ENCODE measurements at regions not wholly inside any gene's neighbourhood (a gene's known extent, or its start where the extent isn't known, plus 50 kb on each side); places are given as distances from the start of the nearest gene placed in this dataset.

GRCh38 chr12:132401982-132402381, 72.6 kb upstream of the GALNT9 start:
- H3K9ac ChIP-seq (ENCODE audit: low read depth, low read length, poor library complexity, severe bottlenecking), result no peak overlapping the region
- no peaks in the 10 kb centered on the region for H3K79me2 ChIP-seq (ENCODE audit: insufficient read depth, low read length)
- no peaks in the 10 kb centered on the region for H3K9me2 ChIP-seq (replicated peaks; ENCODE audit: low read depth, low read length)
- no peak for TF ChIP-seq CTCF (conservative IDR thresholded peaks at IDR 0.05; ENCODE audit: low read length)
- no peak for TF ChIP-seq EZH2phosphoT487 (IDR thresholded peaks at IDR 0.05; ENCODE audit: borderline replicate concordance)
- no peaks in the 10 kb centered on the region for H3F3A ChIP-seq (ENCODE audit: low read depth)
- no peaks in the 10 kb centered on the region for H3K36me3 ChIP-seq (ENCODE audit: insufficient read depth, low read length)
- no peaks in the 10 kb centered on the region for H3K9me3 ChIP-seq (ENCODE audit: insufficient read depth, low read depth, low read length)
- no peaks in the 10 kb centered on the region for H3K4me1 ChIP-seq (ENCODE audit: insufficient read depth, low read length, poor library complexity, severe bottlenecking)
- no peaks in the 10 kb centered on the region for H4K20me1 ChIP-seq (ENCODE audit: insufficient read depth, low read length, poor library complexity, severe bottlenecking)
- H2AFZ ChIP-seq (ENCODE audit: low read length), result no peak overlapping the region
- no peaks in the 10 kb centered on the region for H3K27me3 ChIP-seq (ENCODE audit: insufficient read depth, low read length, poor library complexity, severe bottlenecking)
- H3K4me3 ChIP-seq (ENCODE audit: low read length, poor library complexity, severe bottlenecking), result no peak overlapping the region
- H3K4me2 ChIP-seq (ENCODE audit: low read depth, low read length, poor library complexity, severe bottlenecking), result no peak overlapping the region

- no peaks in the 10 kb centered on the region for H3K9me3 ChIP-seq (ENCODE audit: insufficient read depth, low read depth, low read length)
- H3K79me2 ChIP-seq (ENCODE audit: insufficient read depth, low read length), result no peaks in the 10 kb centered on the region
- no peak for TF ChIP-seq CTCF (conservative IDR thresholded peaks at IDR 0.05; ENCODE audit: low read length)
- TF ChIP-seq EZH2phosphoT487 (IDR thresholded peaks at IDR 0.05; ENCODE audit: borderline replicate concordance), result no peak
- H3F3A ChIP-seq (ENCODE audit: low read depth), result no peaks in the 10 kb centered on the region
- H3K4me2 ChIP-seq (ENCODE audit: low read depth, low read length, poor library complexity, severe bottlenecking), result no peak overlapping the region
- no peaks in the 10 kb centered on the region for H3K4me1 ChIP-seq (ENCODE audit: insufficient read depth, low read length, poor library complexity, severe bottlenecking)
- H4K20me1 ChIP-seq (ENCODE audit: insufficient read depth, low read length, poor library complexity, severe bottlenecking), result no peaks in the 10 kb centered on the region
- H3K36me3 ChIP-seq (ENCODE audit: insufficient read depth, low read length), result no peaks in the 10 kb centered on the region
- H3K4me3 ChIP-seq (ENCODE audit: low read length, poor library complexity, severe bottlenecking), result no peak overlapping the region
- no peak overlapping the region for H3K9ac ChIP-seq (ENCODE audit: low read depth, low read length, poor library complexity, severe bottlenecking)
- H3K9me2 ChIP-seq (replicated peaks; ENCODE audit: low read depth, low read length), result no peaks in the 10 kb centered on the region
- no peak overlapping the region for H2AFZ ChIP-seq (ENCODE audit: low read length)
- H3K27me3 ChIP-seq (ENCODE audit: insufficient read depth, low read length, poor library complexity, severe bottlenecking), result no peaks in the 10 kb centered on the region
Observed at GRCh38 chr12:132400011-132400641, 70.7 kb upstream of the GALNT9 start.

- Histone ChIP-seq H3F3A (ENCODE audit: low read depth) (no peaks in the 10 kb centered on the region), H3K4me2 (ENCODE audit: low read depth, low read length, poor library complexity, severe bottlenecking) (no peak overlapping the region), H3K9ac (ENCODE audit: low read depth, low read length, poor library complexity, severe bottlenecking) (no peak overlapping the region), H3K4me3 (ENCODE audit: low read length, poor library complexity, severe bottlenecking) (no peak overlapping the region), H3K9me3 (ENCODE audit: insufficient read depth, low read depth, low read length) (no peaks in the 10 kb centered on the region), H2AFZ (ENCODE audit: low read length) (no peak overlapping the region), H3K4me1 (ENCODE audit: insufficient read depth, low read length, poor library complexity, severe bottlenecking) (no peaks in the 10 kb centered on the region), H3K36me3 (ENCODE audit: insufficient read depth, low read length) (no peaks in the 10 kb centered on the region), H3K27me3 (ENCODE audit: insufficient read depth, low read length, poor library complexity, severe bottlenecking) (no peaks in the 10 kb centered on the region), H4K20me1 (ENCODE audit: insufficient read depth, low read length, poor library complexity, severe bottlenecking) (no peaks in the 10 kb centered on the region), H3K9me2 (replicated peaks; ENCODE audit: low read depth, low read length) (no peaks in the 10 kb centered on the region), H3K79me2 (ENCODE audit: insufficient read depth, low read length) (no peaks in the 10 kb centered on the region)
- TF ChIP-seq EZH2phosphoT487 (IDR thresholded peaks at IDR 0.05; ENCODE audit: borderline replicate concordance) (no peak), CTCF (conservative IDR thresholded peaks at IDR 0.05; ENCODE audit: low read length) (no peak)
Observed at GRCh38 chr12:132399092-132400010, 70.0 kb upstream of the GALNT9 start.
